Fibroblast of villous mesenchyme (primary cell): ENCODE measurements at regions not wholly inside any gene's neighbourhood (a gene's known extent, or its start where the extent isn't known, plus 50 kb on each side); places are given as distances from the start of the nearest gene placed in this dataset.

Experiments used
- DNase-seq: peaks from one replicate; pipeline ENCODE4 v3.0.0-alpha.2; 2010; ENCODE audit warnings: low read depth
- H3K4me3 ChIP-seq: 2 replicates; pipeline ENCODE4 v1.5.1; 2011; ENCODE audit warnings: low read depth, mild to moderate bottlenecking, low read length
- CTCF ChIP-seq: IDR thresholded peaks from 2 replicates; pipeline ENCODE4 v1.5.1; 2012; ENCODE audit warnings: low read depth, mild to moderate bottlenecking, low read length; ENCODE audit not compliant: insufficient read depth

- no peak for TF ChIP-seq CTCF
- no peak overlapping the region for H3K4me3 ChIP-seq
- no peak for DNase-seq
Measured at GRCh38 chr16:76970745-76971099, 220.3 kb upstream of the MON1B start.

GRCh38 chr16:76976101-76976500, 214.9 kb upstream of the MON1B start:
- H3K4me3 ChIP-seq, result no peak overlapping the region
- DNase-seq, result no peak
- no peak for TF ChIP-seq CTCF

- DNase-seq, result no peak
- no peak for TF ChIP-seq CTCF
- H3K4me3 ChIP-seq, result no peak overlapping the region
Measured at GRCh38 chr16:76976756-76977155, 214.2 kb upstream of the MON1B start.

- DNase-seq, result no peak
- no peak overlapping the region for H3K4me3 ChIP-seq
- no peak for TF ChIP-seq CTCF
Measured at GRCh38 chr16:76984196-76984595, 206.8 kb upstream of the MON1B start.

GRCh38 chr16:76985392-76986045, 205.5 kb upstream of the MON1B start:
- no peak overlapping the region for H3K4me3 ChIP-seq
- DNase-seq, result no peak
- no peak for TF ChIP-seq CTCF

GRCh38 chr16:76988526-76988925, 202.5 kb upstream of the MON1B start:
- H3K4me3 ChIP-seq, result no peak overlapping the region
- no peak for TF ChIP-seq CTCF
- no peak for DNase-seq

- no peak for DNase-seq
- no peak for TF ChIP-seq CTCF
Measured at GRCh38 chr16:77002644-77003043, 188.3 kb upstream of the MON1B start.

More at GRCh38 chr16:77002644-77003043, 188.3 kb upstream of the MON1B start:
- H3K4me3 ChIP-seq, result no peak overlapping the region
